GM13977 (cell line): ENCODE measurements at regions not wholly inside any gene's neighbourhood (a gene's known extent, or its start where the extent isn't known, plus 50 kb on each side); places are given as distances from the start of the nearest gene placed in this dataset.

Experiments
- DNase-seq: peaks from one replicate; pipeline ENCODE4 v3.0.0; 2012; ENCODE audit warnings: low spot score
- in situ Hi-C: fragments of 300-500 bp; cut with MboI; formaldehyde crosslinking; loops from one replicate; pipeline ENCODE4 v1.12.0; 2022; ENCODE audit warnings: low sequenced_read_pairs, low pct_unique_long_range_greater_than_20kb, mixed read lengths, inconsistent platforms; ENCODE audit not compliant: unreplicated experiment
- TF ChIP-seq, protein P1 (sequence below): IDR thresholded peaks from 2 replicates; pipeline ENCODE4 v1.5.1; 2012; ENCODE audit warnings: mild to moderate bottlenecking, control low read depth; ENCODE audit not compliant: insufficient read depth; ENCODE audit errors: extremely low read depth, missing control alignments

DNA sequence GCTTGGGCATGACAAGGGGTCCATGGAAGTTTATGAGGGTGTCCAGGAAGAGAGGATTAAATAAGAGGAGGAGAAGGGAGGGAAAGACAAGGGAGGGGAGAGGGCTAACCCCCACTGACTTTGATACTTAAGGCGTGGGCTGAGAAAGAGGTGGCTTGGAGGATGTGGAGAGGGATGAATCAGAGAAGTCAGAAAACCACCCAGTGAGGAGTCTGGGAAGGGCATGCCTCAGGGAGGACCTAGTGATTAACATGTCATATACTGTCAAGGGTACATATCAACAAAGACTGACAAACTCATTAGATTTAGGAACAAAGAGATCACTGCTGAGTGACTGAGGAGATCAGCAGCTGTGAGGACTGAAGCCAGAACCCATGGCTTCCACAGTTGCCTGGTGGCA lies 145.4 kb downstream of the IRX5 start:
- in situ Hi-C loops: no loop called here
- TF ChIP-seq, protein P1, sequence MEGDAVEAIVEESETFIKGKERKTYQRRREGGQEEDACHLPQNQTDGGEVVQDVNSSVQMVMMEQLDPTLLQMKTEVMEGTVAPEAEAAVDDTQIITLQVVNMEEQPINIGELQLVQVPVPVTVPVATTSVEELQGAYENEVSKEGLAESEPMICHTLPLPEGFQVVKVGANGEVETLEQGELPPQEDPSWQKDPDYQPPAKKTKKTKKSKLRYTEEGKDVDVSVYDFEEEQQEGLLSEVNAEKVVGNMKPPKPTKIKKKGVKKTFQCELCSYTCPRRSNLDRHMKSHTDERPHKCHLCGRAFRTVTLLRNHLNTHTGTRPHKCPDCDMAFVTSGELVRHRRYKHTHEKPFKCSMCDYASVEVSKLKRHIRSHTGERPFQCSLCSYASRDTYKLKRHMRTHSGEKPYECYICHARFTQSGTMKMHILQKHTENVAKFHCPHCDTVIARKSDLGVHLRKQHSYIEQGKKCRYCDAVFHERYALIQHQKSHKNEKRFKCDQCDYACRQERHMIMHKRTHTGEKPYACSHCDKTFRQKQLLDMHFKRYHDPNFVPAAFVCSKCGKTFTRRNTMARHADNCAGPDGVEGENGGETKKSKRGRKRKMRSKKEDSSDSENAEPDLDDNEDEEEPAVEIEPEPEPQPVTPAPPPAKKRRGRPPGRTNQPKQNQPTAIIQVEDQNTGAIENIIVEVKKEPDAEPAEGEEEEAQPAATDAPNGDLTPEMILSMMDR: no peak

GRCh38 chr16:55077266-55077665 lies 146.6 kb downstream of the IRX5 start:
- DNase-seq: no peak
- TF ChIP-seq, protein P1: no peak
- in situ Hi-C loops: no loop called here

More for the DNA sequence above, 145.4 kb downstream of the IRX5 start:
- no peak for DNase-seq

GRCh38 chr16:55078153-55078552 lies 147.5 kb downstream of the IRX5 start:
- TF ChIP-seq, protein P1: no peak
- in situ Hi-C loops: no loop called here
- no peak for DNase-seq

DNA sequence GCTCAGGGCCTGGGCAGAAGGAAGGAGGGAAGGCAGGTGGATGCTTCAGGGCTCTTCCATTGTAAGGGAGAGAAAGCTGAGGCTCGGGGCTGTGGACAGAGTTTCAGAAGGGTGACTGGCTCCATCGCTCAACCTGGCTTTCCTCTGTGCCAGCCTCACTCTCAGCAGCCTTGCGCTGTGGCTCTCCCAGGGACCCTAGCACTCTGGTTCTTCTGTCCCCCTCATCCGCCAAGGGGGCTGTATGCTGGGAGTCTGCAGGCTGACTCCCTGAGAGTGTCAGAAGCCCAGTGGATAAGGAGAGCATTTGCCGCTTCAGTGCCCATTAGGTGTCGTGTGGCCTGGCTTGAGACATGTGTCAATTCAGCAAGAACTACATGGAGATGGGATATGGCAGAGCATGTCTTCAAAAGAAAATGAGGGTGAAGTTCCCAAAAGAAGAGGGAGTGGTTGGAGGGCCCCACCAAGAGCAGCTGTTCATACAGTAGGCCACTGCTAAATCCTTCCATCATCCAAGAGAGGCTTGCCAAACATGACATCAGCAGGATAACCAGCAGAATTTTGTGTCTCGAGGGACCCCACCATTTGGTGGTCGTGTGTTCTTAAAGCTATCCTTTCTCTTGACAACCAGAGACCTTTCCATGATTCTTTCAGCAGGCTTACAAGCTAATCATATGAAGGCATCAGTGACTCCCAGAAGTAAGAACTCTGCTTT lies 148.2 kb downstream of the IRX5 start:
- no peak for DNase-seq
- in situ Hi-C loops: no loop called here
- TF ChIP-seq, protein P1: no peak

GRCh38 chr16:55081622-55082590 lies 151.2 kb downstream of the IRX5 start:
- in situ Hi-C loops: no loop called here
- TF ChIP-seq, protein P1: no peak
- DNase-seq: no peak

GRCh38 chr16:55082591-55082976 lies 151.9 kb downstream of the IRX5 start:
- in situ Hi-C loops: no loop called here
- no peak for DNase-seq
- TF ChIP-seq, protein P1: no peak
